Non-pigmented ciliary epithelial cell (primary cell): ENCODE measurements at regions not wholly inside any gene's neighbourhood (a gene's known extent, or its start where the extent isn't known, plus 50 kb on each side); places are given as distances from the start of the nearest gene placed in this dataset.
A peak's percentile ranks its signal among the peaks of the same experiment; 100 is the strongest.

ENCODE experiments used
- DNase-seq: peaks from one replicate; pipeline ENCODE4 v3.0.0-alpha.2; 2010; ENCODE audit warnings: low read depth

DNA sequence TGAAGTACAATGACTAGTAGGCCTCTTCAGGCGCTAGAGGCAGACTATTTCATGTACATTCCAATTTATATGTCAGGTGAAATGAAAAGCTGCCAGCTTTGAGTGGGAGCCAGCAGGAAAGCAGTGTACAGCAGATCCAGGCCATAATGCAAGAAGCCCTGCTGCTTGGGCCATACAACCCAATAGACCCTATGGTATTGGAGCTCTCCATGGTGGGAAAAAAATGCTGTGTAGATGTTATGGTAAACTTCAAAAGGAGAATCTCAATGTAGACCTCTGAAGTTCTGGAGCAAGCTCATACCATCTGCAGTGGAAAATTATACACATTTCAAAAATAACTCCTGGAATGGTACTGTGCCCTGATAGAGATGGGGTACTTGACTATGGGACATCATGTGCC lies 71.5 kb upstream of the CD82 start:
- DNase-seq = no peak

DNA sequence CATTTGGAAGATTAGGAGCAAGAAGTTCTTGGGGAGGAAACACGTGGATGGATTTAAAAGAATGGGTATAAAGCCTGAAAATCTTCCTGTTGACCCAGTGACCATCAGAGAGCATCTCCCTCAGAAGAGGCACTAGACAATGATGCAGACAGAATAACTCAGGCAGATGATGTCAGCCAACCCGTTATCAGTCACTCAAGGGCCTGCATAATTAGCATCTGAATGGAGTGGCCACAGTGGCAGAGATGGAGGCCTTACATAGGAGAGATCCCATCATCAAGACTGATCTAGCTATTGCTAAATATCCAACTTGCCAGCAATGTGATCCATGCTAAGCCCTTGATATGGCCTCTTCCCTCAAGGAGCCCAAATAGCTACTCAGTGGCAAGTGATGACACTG lies 70.7 kb upstream of the CD82 start:
- DNase-seq = no peak

DNA sequence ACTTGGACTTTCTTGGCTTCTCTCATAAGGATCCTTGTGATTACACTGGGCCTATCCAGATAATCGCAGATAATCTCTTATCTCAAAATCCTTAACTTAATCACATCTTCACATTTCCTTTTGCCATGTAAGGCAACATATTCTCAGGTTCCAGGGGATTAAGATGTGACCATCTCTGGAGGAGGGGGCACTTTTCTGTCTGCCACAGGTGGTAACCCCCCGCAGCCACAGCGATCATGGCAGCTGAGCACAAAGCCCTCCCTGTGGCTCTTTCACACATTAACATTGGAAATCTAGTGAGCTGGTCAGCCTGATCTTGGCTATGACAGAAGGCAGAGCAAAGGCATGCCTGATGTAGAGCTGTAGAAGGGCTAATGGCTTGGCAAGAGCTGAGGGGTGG lies 69.1 kb upstream of the CD82 start:
- DNase-seq = no peak

DNA sequence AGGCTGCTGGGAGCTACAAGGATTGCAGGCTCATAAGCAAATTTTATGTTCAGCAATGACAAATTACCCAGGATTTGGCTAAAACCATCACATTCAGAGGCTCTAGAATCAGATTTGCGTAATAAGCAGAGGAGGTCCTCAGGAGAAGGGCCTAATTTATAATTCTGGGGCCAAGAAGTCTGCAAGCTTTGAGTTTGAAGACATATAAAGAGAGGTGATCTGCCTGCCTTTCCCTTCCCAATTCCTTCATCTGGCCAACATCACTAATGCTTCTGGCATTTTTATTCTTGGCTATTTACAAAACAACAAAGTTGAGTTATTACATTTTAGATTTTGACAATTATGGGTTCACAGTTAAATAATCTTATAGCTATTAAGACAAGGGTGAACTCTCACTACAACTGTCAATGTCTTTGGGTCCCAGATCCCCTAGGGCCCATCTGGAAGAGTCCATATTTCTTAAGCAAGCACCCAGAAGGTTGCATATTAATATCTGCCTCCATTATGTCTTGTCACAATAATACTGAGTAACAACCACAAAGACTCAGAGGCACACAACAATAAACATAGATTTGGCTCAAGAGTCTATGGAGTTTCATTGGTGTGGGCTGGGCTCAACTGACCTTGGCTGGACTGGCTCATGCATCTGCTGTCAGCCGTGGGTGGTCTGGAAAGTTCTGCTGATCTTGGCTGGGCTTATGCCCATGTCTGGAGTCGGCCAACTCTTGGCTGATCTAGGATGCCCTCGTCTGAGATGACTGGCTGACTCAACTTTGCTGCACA lies 67.2 kb upstream of the CD82 start:
- DNase-seq = no peak

DNA sequence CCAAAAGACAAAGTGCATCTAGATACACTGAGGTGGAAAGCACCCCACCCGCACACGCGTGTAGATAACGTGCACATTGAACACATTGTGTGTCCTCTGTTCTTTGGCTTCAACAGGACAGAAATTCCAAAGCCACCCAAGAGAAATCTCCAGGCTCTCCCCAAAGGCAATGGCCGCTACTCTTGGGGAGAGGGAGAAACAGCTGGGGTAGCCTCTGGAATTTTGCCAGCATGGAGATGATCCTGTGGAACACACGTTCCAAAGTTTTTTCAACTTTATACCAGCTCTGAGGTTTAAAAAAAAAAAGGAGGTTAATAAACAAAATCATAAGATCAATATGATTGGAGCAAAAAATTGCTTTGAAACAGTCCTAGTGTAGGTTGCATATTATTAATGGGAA lies 63.0 kb upstream of the CD82 start:
- DNase-seq = no peak

DNA sequence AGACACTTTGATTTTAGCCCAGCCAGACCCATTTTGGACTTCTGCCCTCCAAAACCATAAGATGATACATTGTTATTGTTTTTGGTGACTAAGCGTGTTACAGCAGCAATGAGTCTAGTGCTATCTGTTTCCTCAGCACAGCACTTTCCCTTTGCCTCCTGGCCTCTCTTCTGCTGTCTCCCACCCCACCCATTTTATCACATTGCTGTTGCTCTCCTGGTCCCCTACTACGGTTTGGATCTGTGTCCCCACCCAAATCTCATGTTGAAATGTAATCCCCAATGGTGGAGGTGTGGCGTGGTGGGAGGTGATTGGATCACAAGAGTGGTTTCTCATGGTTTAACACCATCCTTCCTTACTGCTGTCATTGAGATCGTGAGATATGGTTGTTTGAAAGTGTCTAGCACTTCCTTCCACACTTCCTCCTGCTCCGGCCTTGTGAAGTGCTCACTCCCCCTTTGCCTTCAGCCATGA lies 59.8 kb upstream of the CD82 start:
- peak; percentile 15 for DNase-seq

DNA sequence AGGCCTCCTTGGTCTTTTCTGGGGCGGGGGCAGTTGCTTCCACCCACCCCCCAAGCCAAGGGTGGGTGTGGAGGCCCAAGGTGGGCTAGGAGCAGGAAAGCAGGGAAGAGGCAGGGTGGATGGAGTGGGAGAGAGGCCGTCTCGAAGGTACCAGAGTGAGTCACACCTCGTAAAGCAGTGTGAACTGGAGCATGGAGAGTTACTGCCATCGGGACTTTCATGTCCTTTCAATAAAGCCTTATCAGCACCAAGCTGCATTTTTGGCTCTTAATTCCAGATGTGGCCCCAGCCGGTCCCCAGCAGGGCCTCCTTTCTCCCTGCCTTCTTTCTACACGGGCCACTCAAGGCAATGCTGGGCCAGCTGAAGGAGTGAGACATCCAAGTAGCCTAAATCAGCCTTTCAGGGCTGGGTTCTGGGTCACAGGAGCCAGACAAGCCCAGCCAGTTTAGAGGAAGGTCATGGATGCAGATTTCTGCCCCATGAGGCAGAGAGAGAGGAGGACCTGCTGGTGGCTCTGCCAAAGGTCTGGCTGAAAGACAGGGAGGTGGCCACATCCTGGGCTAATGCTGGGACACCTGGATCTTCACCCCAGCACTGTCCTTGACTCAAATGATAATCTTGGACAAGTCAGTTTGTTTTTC lies 59.0 kb upstream of the CD82 start:
- DNase-seq = no peak

DNA sequence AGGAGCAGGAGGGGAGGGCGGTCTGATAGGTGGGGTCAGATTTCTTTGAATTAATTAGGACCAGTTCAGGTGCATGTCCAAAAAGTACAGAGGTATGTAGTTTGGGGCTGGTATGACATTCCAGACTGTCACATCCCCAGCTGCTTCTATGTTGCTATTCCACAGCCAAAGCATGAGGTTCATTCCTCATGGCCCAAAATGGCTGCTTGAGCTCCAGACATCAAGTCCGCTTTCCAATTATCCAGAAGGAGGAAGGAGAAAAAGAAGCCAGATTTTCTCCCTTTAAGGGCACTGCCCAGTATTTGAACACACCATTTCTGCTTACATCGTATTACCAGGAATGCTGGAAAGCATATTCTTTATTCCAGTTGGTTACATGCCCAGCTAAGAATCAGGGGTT lies 58.0 kb upstream of the CD82 start:
- DNase-seq = no peak

DNA sequence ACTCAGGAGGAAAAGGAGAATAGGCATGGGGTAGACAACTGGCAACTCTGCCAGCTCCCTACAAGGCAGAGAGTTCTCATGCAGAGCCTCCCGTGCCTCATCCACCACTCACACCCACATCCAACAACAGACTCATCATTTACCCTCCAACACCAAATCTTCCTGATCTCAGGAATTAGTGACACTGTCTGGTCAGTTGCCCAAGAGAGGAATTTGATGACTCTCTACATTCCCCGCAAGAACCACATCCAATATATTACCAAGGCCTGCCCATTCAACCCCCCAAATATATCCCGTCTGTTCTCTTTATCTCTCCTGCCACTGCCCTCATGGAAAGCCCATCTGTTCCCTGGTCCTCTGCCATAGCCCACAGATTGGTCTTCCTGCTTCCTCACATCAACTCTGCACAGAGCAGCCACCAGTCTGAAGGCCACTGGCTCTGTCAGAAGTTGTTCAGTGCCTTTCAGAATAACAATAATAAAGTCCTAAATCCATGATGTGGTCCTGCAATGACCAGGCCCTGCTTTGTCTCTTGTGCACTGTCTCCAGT lies 57.5 kb upstream of the CD82 start:
- no peak for DNase-seq

DNA sequence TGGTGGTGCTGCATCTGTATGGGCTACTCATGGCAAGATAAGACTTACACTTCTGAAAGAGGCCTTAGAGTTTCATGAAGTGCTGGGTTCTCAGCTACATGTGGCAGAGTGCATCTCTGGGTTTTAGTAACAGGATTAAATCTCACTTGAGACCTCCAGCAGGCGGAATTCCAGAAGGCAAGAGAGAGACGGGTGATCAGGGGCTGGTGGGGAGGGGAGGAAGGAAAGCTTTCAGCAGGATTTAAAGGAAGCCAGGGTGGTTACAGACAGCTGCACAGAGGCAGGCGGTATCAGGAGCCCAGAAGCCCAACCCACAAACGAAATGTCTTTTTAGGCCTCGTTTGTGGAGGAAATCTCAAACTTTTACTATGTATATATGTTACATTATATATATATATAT lies 56.2 kb upstream of the CD82 start:
- no peak for DNase-seq

DNA sequence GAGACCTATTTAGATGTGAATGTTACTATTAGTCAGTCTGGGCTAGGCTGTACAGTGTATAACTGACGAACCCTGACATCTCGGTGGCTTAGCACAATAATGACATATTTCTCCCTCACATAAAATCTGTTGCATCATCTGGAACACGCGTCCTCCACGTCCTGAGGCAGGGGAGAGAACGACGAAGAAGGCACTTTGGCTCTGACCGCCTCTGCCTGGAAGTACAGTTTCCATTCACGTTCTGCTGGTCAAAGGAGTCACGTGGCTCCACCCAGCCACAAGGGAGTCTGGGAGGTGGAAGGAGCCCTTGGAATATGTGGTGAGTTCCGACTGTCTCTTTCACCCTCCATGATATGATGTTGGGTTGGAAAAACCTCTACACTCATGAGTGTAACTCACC lies 55.1 kb upstream of the CD82 start:
- DNase-seq = no peak

DNA sequence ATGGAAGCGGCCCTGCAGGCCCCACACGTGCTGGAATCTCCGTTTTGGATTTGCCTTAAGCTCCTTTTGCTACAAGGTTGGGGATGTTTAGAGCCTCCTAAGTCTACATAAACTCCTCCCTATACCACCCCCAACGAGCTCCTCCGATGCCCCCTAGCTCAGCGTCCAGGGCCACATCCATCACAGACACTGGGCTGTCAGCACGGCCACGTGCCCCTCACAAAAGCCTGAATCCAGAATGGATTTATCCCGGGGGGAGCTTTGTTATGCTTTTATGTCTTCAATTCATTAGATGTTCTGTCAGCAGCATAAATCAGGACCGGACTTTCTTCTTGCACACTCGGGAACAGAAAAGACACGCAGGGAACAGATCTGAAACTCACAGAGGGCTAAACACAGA lies 52.6 kb upstream of the CD82 start:
- no peak for DNase-seq

DNA sequence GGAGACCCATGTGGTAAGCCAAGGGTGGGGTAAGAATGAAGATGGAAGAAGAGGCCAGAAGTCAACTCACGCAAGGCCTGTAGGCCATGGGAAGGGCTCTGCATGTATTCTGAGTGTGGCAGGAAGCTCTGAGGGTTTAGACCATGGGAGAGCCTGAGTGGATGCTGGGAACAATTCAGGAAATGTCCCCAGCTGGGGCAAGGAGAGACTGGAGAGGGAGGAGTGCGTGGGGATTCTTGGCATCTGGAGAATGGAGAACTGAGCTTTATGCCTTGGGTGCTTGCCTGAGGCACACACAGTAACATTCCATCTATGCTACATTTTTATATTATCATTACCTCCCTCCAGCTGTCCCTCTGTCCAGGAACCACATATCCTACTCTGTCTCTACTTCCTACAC lies 50.4 kb upstream of the CD82 start:
- no peak for DNase-seq
